Keratinocyte (primary cell): ENCODE measurements at regions not wholly inside any gene's neighbourhood (a gene's known extent, or its start where the extent isn't known, plus 50 kb on each side); places are given as distances from the start of the nearest gene placed in this dataset.

ENCODE experiments used
- DNase-seq: peaks from one replicate; pipeline ENCODE4 v3.0.0-alpha.2; 2011; ENCODE audit warnings: low read depth, missing footprints, low spot score
- FAIRE-seq: peaks from 2 replicates; lab custom pipeline; 2011; peaks lifted over from hg19 to GRCh38; lab: Jason Lieb, UNC
- H2AFZ ChIP-seq: 2 replicates; pipeline ENCODE4 v1.6.0; 2012; ENCODE audit warnings: low read length, control low read depth, inconsistent platforms; ENCODE audit not compliant: control insufficient read depth
- H3K27ac ChIP-seq: 2 replicates; pipeline ENCODE4 v1.5.1; 2011; ENCODE audit warnings: low read length; ENCODE audit not compliant: control insufficient read depth, insufficient read depth
- H3K27me3 ChIP-seq: 3 replicates; pipeline ENCODE4 v1.6.0; 2011; ENCODE audit warnings: low read length; ENCODE audit not compliant: control insufficient read depth, insufficient read depth; ENCODE audit errors: extremely low read depth
- H3K36me3 ChIP-seq, 2 experiments: 2 replicates in 1 of 2; 3 replicates in 1 of 2; pipeline ENCODE4 v1.5.1; 2011; ENCODE audit warnings: low read length in 2 of 2, mild to moderate bottlenecking in 1 of 2; ENCODE audit not compliant: control insufficient read depth in 2 of 2, insufficient read depth in 2 of 2; ENCODE audit errors: extremely low read depth in 1 of 2
- H3K4me1 ChIP-seq: 3 replicates; pipeline ENCODE4 v1.5.1; 2011; ENCODE audit warnings: low read length; ENCODE audit not compliant: control insufficient read depth, insufficient read depth; ENCODE audit errors: extremely low read depth
- H3K4me2 ChIP-seq: 3 replicates; pipeline ENCODE4 v1.6.0; 2011; ENCODE audit warnings: low read depth, low read length; ENCODE audit not compliant: control insufficient read depth, insufficient read depth; ENCODE audit errors: extremely low read depth
- H3K4me3 ChIP-seq, 3 experiments: fragments of 200-600 bp in 1 of 3; sonication (generic) in 1 of 3; 2 replicates in 2 of 3; 3 replicates in 1 of 3; pipeline ENCODE4 v1.5.1; 2011 to 2016; ENCODE audit warnings: low read length in 3 of 3, mild to moderate bottlenecking in 3 of 3, control low read depth in 2 of 3, inconsistent platforms in 1 of 3, low read depth in 1 of 3, mixed read lengths in 1 of 3, mixed run types in 1 of 3, moderate library complexity in 1 of 3; ENCODE audit not compliant: control insufficient read depth in 2 of 3, insufficient read depth in 2 of 3; ENCODE audit errors: extremely low read depth in 1 of 3
- H3K79me2 ChIP-seq: 2 replicates; pipeline ENCODE4 v1.6.0; 2012; ENCODE audit warnings: low read length; ENCODE audit not compliant: control insufficient read depth, insufficient read depth
- H3K9ac ChIP-seq: 3 replicates; pipeline ENCODE4 v1.6.0; 2011; ENCODE audit warnings: low read length; ENCODE audit not compliant: control insufficient read depth, insufficient read depth; ENCODE audit errors: extremely low read depth
- H3K9me1 ChIP-seq: 3 replicates; pipeline ENCODE4 v1.6.0; 2011; ENCODE audit warnings: low read length; ENCODE audit not compliant: control insufficient read depth, insufficient read depth; ENCODE audit errors: extremely low read depth
- H3K9me3 ChIP-seq: 2 replicates; pipeline ENCODE4 v1.5.1; 2012; ENCODE audit warnings: low read depth, low read length; ENCODE audit not compliant: control insufficient read depth
- H4K20me1 ChIP-seq: 3 replicates; pipeline ENCODE4 v1.6.0; 2011; ENCODE audit warnings: low read length; ENCODE audit not compliant: control insufficient read depth, insufficient read depth; ENCODE audit errors: extremely low read depth
- CTCF ChIP-seq, 3 experiments: IDR thresholded peaks in 1 of 3; conservative IDR thresholded peaks in 1 of 3; optimal IDR thresholded peaks in 1 of 3; 2 replicates in 2 of 3; 3 replicates in 1 of 3; pipeline versions ENCODE3 to v1.5.1; 2011; ENCODE audit warnings: low read length in 3 of 3, mild to moderate bottlenecking in 3 of 3, moderate library complexity in 2 of 3, control low read depth in 1 of 3, inconsistent platforms in 1 of 3; ENCODE audit not compliant: insufficient read depth in 2 of 3; ENCODE audit errors: extremely low read depth in 1 of 3
- EZH2 ChIP-seq: IDR thresholded peaks from one replicate; pipeline ENCODE4 v1.6.1; 2012; ENCODE audit warnings: inconsistent platforms, mild to moderate bottlenecking, low read length, moderate library complexity
- dilution Hi-C: fragments of 300-500 bp; cut with MboI; formaldehyde crosslinking; loops from one replicate; pipeline ENCODE4 v1.7.0; 2020; ENCODE audit warnings: low sequenced_read_pairs; ENCODE audit not compliant: extremely low pct_ligation_motif_present

- no peaks in the 10 kb centered on the region for H3K9me1 ChIP-seq
- H3K9ac ChIP-seq, result peak overlapping the region; percentile 22
- H3K4me3 ChIP-seq, result peak overlapping the region; percentile 21 to 65 (median 53)
- H3K4me1 ChIP-seq, result peaks cover 11% of the 10 kb centered on the region
- FAIRE-seq (no peak), DNase-seq (no peak)
- TF ChIP-seq EZH2, result peak; percentile 13
- peak in 1 of 3 experiments; percentile 24 for TF ChIP-seq CTCF (optimal IDR thresholded peaks at IDR 0.05 in 1 of 3, IDR thresholded peaks at IDR 0.05 in 1 of 3, conservative IDR thresholded peaks at IDR 0.05 in 1 of 3; ENCODE audit: extremely low read depth in 1 of 3, insufficient read depth in 2 of 3, low read length in 3 of 3)
- peaks cover 22% of the 10 kb centered on the region for H3K27me3 ChIP-seq
- peak overlapping the region; percentile 83 for H3K4me2 ChIP-seq
- H4K20me1 ChIP-seq, result no peaks in the 10 kb centered on the region
- no peaks in the 10 kb centered on the region for H3K9me3 ChIP-seq
- H3K27ac ChIP-seq, result no peak overlapping the region
- dilution Hi-C loops, result no loop called here
- peak overlapping the region; percentile 51 for H2AFZ ChIP-seq
- H3K36me3 ChIP-seq, result no peaks in the 10 kb centered on the region
- no peaks in the 10 kb centered on the region for H3K79me2 ChIP-seq
These were observed 93.2 kb upstream of the ZNF184 start for GRCh38 chr6:27565839-27566779.

- Histone ChIP-seq H3K27ac (no peak overlapping the region), H3K79me2 (no peaks in the 10 kb centered on the region), H2AFZ (no peak overlapping the region), H3K9me1 (no peaks in the 10 kb centered on the region), H3K9ac (no peak overlapping the region), H3K36me3 (no peaks in the 10 kb centered on the region), H3K27me3 (peaks cover 32% of the 10 kb centered on the region), H3K9me3 (no peaks in the 10 kb centered on the region), H3K4me2 (peak overlapping the region; percentile 15), H3K4me3 (peak overlapping the region; percentile 2 to 32 (median 29)), H4K20me1 (no peaks in the 10 kb centered on the region), H3K4me1 (peaks cover 6% of the 10 kb centered on the region)
- FAIRE-seq, result peak; percentile 9
- TF ChIP-seq EZH2, result no peak
- no peak for TF ChIP-seq CTCF (optimal IDR thresholded peaks at IDR 0.05 in 1 of 3, IDR thresholded peaks at IDR 0.05 in 1 of 3, conservative IDR thresholded peaks at IDR 0.05 in 1 of 3; ENCODE audit: extremely low read depth in 1 of 3, insufficient read depth in 2 of 3, low read length in 3 of 3)
- dilution Hi-C loops, result no loop called here
- DNase-seq, result no peak
These were observed 89.1 kb upstream of the ZNF184 start for GRCh38 chr6:27562027-27562410.
